Prostate gland (tissue), 2 donors: ENCODE measurements at regions not wholly inside any gene's neighbourhood (a gene's known extent, or its start where the extent isn't known, plus 50 kb on each side); places are given as distances from the start of the nearest gene placed in this dataset.

ENCODE experiments used
- POLR2A ChIP-seq: fragments of 450-650 bp; IDR thresholded peaks from one replicate; pipeline ENCODE4 v1.6.1; 2016; ENCODE audit warnings: antibody characterized with exemption, mild to moderate bottlenecking
- POLR2AphosphoS5 ChIP-seq: sonication (generic); formaldehyde crosslinking; IDR thresholded peaks from one replicate; pipeline ENCODE4 v1.6.1; 2017; ENCODE audit warnings: antibody characterized with exemption
- TF ChIP-seq, protein P1 (sequence below), 4 experiments: fragments of 200-600 bp in 2 of 4; fragments of 450-650 bp in 2 of 4; sonication (generic) in 2 of 4; IDR thresholded peaks; 1 replicate in 3 of 4; 2 replicates in 1 of 4; pipeline ENCODE4 v1.5.1; 2016 to 2019; ENCODE audit warnings: antibody characterized with exemption in 4 of 4, mild to moderate bottlenecking in 2 of 4, moderate library complexity in 2 of 4

DNA sequence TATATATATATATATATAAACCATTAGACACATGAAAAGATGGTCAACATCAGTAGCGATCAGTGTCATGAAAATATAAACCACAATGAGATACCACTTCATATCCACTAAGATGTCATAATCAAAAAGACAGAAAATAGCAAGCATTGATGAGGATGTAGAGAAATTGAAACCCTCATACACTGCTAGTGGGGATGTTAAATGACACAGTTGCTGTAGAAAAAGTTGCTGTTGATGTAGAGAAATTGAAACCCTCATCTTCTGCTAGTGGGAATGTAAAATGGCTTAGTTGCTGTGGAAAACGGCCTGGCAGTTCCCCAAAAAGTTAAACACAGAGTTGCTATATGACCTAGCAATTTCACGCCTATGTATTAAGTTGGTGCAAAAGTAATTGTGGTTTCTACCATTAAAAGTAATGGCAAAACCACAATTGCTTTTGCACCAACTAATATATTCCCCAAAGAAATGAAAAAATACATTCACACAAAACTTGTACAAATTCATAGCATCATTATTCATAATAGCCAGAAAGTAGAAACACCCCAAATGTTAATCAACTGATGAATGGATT lies 120.5 kb upstream of the ZWINT start:
- TF ChIP-seq POLR2AphosphoS5 (no peak), POLR2A (no peak)
- TF ChIP-seq, protein P1, sequence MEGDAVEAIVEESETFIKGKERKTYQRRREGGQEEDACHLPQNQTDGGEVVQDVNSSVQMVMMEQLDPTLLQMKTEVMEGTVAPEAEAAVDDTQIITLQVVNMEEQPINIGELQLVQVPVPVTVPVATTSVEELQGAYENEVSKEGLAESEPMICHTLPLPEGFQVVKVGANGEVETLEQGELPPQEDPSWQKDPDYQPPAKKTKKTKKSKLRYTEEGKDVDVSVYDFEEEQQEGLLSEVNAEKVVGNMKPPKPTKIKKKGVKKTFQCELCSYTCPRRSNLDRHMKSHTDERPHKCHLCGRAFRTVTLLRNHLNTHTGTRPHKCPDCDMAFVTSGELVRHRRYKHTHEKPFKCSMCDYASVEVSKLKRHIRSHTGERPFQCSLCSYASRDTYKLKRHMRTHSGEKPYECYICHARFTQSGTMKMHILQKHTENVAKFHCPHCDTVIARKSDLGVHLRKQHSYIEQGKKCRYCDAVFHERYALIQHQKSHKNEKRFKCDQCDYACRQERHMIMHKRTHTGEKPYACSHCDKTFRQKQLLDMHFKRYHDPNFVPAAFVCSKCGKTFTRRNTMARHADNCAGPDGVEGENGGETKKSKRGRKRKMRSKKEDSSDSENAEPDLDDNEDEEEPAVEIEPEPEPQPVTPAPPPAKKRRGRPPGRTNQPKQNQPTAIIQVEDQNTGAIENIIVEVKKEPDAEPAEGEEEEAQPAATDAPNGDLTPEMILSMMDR (IDR thresholded peaks at IDR 0.05), result no peak
